Pancreas (tissue), 10 donors: ENCODE measurements at regions not wholly inside any gene's neighbourhood (a gene's known extent, or its start where the extent isn't known, plus 50 kb on each side); places are given as distances from the start of the nearest gene placed in this dataset.
A peak's percentile ranks its signal among the peaks of the same experiment; 100 is the strongest.

ENCODE experiments used
- ATAC-seq, 4 donors: fragments of 200-7000 bp; cut with Tn5 transposase; one replicate each; pipeline versions ENCODE4 v1.8.0 to v1.9.1; 2020; ENCODE audit warnings: mild to moderate bottlenecking in 4 of 4, moderate library complexity in 4 of 4
- DNase-seq, 6 donors: peaks; one replicate each; pipeline ENCODE4 v3.0.0-alpha.2; 2020
- FAIRE-seq: peaks from 2 replicates; lab custom pipeline; 2012; peaks lifted over from hg19 to GRCh38; lab: Jason Lieb, UNC
- H3K27ac ChIP-seq, 4 donors: fragments of 200-600 bp; sonication (generic); 1 replicate in 3 of 4; 2 replicates in 1 of 4; pipeline versions ENCODE4 v1.5.0 to v1.8.0; 2020
- H3K27me3 ChIP-seq, 4 donors: fragments of 200-600 bp; one replicate each; pipeline ENCODE4 v1.8.0; 2021
- H3K36me3 ChIP-seq, 3 donors: fragments of 200-600 bp; sonication (generic) in 1 of 3; one replicate each; pipeline versions ENCODE4 v1.5.0 to v1.8.0; 2020 to 2021
- H3K4me1 ChIP-seq, 3 donors: fragments of 200-600 bp; one replicate each; pipeline ENCODE4 v1.8.0; 2021
- H3K4me3 ChIP-seq, 4 donors: fragments of 200-600 bp; sonication (generic) in 2 of 4; one replicate each; pipeline versions ENCODE4 v1.5.0 to v1.8.0; 2020 to 2021
- H3K9me3 ChIP-seq, 4 donors: fragments of 200-600 bp; one replicate each; pipeline ENCODE4 v1.8.0; 2021
- WGBS, 2 donors: extraction: QIAGEN DNeasy Blood & Tissue Kit; methylation state at CpG; one replicate each; pipeline ENCODE4 v1.1.7; 2013; 5-methylcytosine and 5-hydroxymethylcytosine counted together
- intact Hi-C, 3 donors: fragments of 100-400 bp; cut with DNase I; formaldehyde crosslinking; loops; one replicate each; pipeline versions ENCODE4 v1.11.1 to v1.14.2; 2022
- TF ChIP-seq, protein P1 (sequence below), 4 donors: fragments of 200-600 bp; sonication (generic) in 3 of 4; IDR thresholded peaks; one replicate each; pipeline versions ENCODE4 v1.5.0 to v1.8.0; 2021; ENCODE audit warnings: antibody characterized with exemption in 4 of 4
- donor health status: healthy with polysubstance abuse.
- donor health status: DM: no; HTN: no; CAD: no; lungs with moderate emphysema.
- donor health status: DM: no; HTN: no; CAD: no.
- donor health status: control.
- donor health status: control.
- donor health status: Bipolar disorder and iron deficiency.
- donor health status: DM: yes; HTN: yes; CAD: no.
- donor health status: DM: no; HTN: no; CAD: no.
- donor health status: DM: no; HTN: no; CAD: no.
- donor health status: DM: yes; HTN: yes; CAD: no.

DNA sequence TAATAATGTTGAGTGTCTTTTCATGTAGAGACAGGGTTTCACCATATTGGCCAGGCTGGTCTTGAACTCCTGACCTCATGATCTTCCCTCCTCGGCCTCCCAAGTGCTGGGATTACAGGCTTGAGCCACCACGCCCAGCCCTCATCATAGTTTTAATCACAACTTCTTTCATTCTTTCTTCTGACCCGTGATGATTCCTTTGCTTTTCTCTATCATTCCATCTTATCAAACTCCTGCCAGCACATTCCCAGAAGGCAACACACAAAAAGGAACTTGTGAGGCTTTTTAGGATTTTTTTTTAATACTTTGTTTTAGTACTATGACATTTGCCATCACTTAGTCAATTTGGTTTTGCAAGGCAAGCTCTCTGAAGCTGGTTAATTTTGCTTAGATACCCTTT is 77.5 kb upstream of the MEOX2 start:
- H3K4me1 ChIP-seq = no peaks in the 10 kb centered on the region
- no peak for ATAC-seq
- no peak overlapping the region for H3K4me3 ChIP-seq
- intact Hi-C loops = no loop called here
- 55 to 61% methylated on average over 3 of the region's 3 CpGs for WGBS, 2 donors
- no peak for DNase-seq
- no peak overlapping the region for H3K27ac ChIP-seq
- no peaks in the 10 kb centered on the region for H3K36me3 ChIP-seq
- no peak for FAIRE-seq
- TF ChIP-seq, protein P1, sequence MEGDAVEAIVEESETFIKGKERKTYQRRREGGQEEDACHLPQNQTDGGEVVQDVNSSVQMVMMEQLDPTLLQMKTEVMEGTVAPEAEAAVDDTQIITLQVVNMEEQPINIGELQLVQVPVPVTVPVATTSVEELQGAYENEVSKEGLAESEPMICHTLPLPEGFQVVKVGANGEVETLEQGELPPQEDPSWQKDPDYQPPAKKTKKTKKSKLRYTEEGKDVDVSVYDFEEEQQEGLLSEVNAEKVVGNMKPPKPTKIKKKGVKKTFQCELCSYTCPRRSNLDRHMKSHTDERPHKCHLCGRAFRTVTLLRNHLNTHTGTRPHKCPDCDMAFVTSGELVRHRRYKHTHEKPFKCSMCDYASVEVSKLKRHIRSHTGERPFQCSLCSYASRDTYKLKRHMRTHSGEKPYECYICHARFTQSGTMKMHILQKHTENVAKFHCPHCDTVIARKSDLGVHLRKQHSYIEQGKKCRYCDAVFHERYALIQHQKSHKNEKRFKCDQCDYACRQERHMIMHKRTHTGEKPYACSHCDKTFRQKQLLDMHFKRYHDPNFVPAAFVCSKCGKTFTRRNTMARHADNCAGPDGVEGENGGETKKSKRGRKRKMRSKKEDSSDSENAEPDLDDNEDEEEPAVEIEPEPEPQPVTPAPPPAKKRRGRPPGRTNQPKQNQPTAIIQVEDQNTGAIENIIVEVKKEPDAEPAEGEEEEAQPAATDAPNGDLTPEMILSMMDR (IDR thresholded peaks at IDR 0.05) = no peak
- no peaks in the 10 kb centered on the region for H3K27me3 ChIP-seq
- no peaks in the 10 kb centered on the region for H3K9me3 ChIP-seq

DNA sequence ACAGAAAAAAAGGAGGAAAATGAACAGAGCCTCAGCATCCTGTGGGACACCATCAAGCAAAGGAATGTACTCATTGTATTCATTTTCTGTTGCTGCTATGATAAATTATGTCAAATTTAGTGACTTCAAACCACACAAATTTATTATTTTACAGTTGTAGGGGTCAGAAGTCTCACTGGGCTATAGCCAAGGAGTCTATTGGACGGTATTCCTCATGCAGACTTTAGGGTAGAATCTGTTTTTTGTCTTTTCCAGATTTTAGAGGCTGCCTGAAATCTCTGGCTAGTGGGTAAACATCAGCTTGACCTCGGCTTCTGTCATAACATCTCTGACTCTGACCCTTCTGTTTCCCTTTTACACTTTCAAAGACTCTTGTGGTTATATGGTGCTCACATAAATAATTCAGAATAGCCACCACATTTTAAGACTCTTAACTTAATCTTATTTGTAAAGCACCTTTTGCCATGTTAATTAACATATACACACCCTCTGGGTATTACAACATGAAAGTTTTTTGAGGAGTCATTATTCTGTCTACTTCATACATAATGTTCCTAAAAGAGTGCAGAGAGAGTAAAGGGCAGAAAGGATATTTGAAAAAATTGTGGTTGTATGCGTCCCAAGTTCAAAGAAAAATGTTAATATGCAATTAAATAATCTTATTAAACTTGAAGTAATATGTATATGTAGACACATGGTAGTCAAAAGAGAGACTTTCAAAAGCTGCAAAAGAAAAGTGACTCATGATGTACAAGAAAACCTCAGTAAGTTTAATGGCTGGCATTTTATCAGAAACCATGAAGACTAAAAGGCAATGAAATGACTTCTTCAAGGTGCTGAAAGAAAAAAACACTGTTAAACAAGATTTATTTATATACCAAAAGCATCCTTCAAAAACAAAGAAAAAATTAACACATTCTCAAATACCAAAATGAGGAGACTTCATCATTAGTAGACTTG is 70.8 kb upstream of the MEOX2 start:
- TF ChIP-seq, protein P1 (IDR thresholded peaks at IDR 0.05) = no peak
- H3K4me3 ChIP-seq = no peak overlapping the region
- ATAC-seq (no peak), FAIRE-seq (no peak), DNase-seq (no peak)
- no peak overlapping the region for H3K27ac ChIP-seq
- intact Hi-C loops = no loop called here
- H3K27me3 ChIP-seq = no peaks in the 10 kb centered on the region
- H3K9me3 ChIP-seq = no peaks in the 10 kb centered on the region
- 33 to 36% methylated on average over 3 of the region's 3 CpGs for WGBS, 2 donors
- no peaks in the 10 kb centered on the region for H3K4me1 ChIP-seq
- no peaks in the 10 kb centered on the region for H3K36me3 ChIP-seq

DNA sequence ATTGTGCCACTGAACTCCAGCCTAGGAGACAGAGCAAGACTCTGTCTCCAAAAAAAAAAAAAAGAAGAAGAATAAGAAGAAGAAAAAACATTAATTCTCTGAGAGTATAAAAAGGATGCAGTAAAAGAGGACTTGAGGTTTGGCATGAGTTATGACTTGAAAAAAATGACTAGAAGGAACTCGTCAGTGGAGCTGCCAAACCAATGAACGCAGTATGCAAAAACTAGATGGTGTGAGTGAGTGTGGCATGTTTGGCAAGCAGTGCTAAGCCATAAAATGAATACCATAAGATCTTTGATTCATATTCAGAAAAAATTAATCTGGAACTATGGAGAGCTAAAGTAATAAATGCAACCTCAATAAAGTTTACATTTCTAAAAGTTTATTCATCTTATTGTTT is 68.6 kb upstream of the MEOX2 start:
- no peak for FAIRE-seq
- TF ChIP-seq, protein P1 (IDR thresholded peaks at IDR 0.05) = no peak
- H3K4me3 ChIP-seq = no peak overlapping the region

DNA sequence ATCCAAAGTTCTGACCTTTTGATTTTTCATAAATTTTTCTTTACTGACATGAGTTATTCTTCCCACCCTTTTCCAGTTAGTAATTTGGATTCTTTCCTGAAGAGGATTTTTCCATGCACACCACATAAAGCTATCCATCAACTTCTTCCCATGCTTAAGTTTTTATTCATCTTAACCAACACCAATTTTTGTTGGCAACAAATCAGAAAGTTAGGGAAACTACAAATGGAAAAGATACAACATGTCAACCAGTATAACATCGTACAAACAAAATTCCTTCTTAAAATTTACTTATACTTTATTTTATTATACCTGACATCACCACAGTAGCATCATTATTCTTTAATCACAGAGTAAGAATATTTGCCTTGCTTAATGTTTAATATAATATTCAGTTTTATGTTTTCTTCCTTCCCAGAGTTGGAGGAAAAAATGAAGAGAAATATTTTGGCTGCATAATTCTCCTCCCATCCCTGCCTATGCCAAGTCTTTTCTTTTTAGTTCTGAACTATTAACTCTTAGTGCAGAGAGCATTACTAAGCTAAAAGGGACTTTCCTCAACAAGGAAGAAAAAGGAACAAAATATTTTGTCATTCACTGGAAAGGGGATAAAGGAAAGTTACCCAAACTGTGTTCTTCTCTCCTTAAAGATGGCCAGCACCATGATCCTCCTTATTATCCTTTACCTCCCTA is 67.5 kb upstream of the MEOX2 start:
- peak; percentile 71 for FAIRE-seq
- DNase-seq = no peak
- H3K4me1 ChIP-seq = no peaks in the 10 kb centered on the region
- 41 to 47% methylated on average over 1 of the region's 1 CpG for WGBS, 2 donors
- no peaks in the 10 kb centered on the region for H3K27me3 ChIP-seq
- H3K4me3 ChIP-seq = no peak overlapping the region
- no peak for ATAC-seq
- intact Hi-C loops = no loop called here
- TF ChIP-seq, protein P1 (IDR thresholded peaks at IDR 0.05) = no peak
- H3K36me3 ChIP-seq = no peaks in the 10 kb centered on the region
- H3K9me3 ChIP-seq = no peaks in the 10 kb centered on the region
- H3K27ac ChIP-seq = no peak overlapping the region

More for the DNA sequence above, 68.6 kb upstream of the MEOX2 start:
- Histone ChIP-seq H3K27ac (no peak overlapping the region), H3K4me1 (no peaks in the 10 kb centered on the region), H3K27me3 (no peaks in the 10 kb centered on the region), H3K36me3 (no peaks in the 10 kb centered on the region), H3K9me3 (no peaks in the 10 kb centered on the region)
- WGBS, 2 donors = 52 to 64% methylated on average over 2 of the region's 2 CpGs
- no peak for DNase-seq
- ATAC-seq = no peak
- intact Hi-C loops = no loop called here
